ENCODE measurements at regions not wholly inside any gene's neighbourhood (a gene's known extent, or its start where the extent isn't known, plus 50 kb on each side); places are given as distances from the start of the nearest gene placed in this dataset.

GRCh38 chr21:28144653-28145052, 848.0 kb downstream of the LTN1 start:
- no peak for DNase-seq (ENCODE audit: extremely low spot score)
- CTCF ChIA-PET = no interaction called here
- POLR2A ChIA-PET = no interaction called here
- no peak for TF ChIP-seq CTCF (IDR thresholded peaks at IDR 0.05; ENCODE audit: control extremely low read depth, extremely low read depth, low read depth, missing control alignments)

GRCh38 chr21:28144089-28144488, 848.6 kb downstream of the LTN1 start:
- POLR2A ChIA-PET = no interaction called here
- TF ChIP-seq CTCF (IDR thresholded peaks at IDR 0.05; ENCODE audit: control extremely low read depth, extremely low read depth, low read depth, missing control alignments) = no peak
- DNase-seq (ENCODE audit: extremely low spot score) = no peak
- CTCF ChIA-PET = no interaction called here

GRCh38 chr21:28142697-28143096, 850.0 kb downstream of the LTN1 start:
- no peak for DNase-seq (ENCODE audit: extremely low spot score)
- ChIA-PET POLR2A (no interaction called here), CTCF (no interaction called here)
- no peak for TF ChIP-seq CTCF (IDR thresholded peaks at IDR 0.05; ENCODE audit: control extremely low read depth, extremely low read depth, low read depth, missing control alignments)

- POLR2A ChIA-PET = no interaction called here
- CTCF ChIA-PET = no interaction called here
Measured at GRCh38 chr21:28138272-28138671, 854.4 kb downstream of the LTN1 start.

GRCh38 chr21:28136656-28137255, 855.9 kb downstream of the LTN1 start:
- no peak for DNase-seq (ENCODE audit: extremely low spot score)
- no peak for TF ChIP-seq CTCF (IDR thresholded peaks at IDR 0.05; ENCODE audit: control extremely low read depth, extremely low read depth, low read depth, missing control alignments)
- POLR2A ChIA-PET = no interaction called here

More at GRCh38 chr21:28138272-28138671, 854.4 kb downstream of the LTN1 start:
- no peak for TF ChIP-seq CTCF (IDR thresholded peaks at IDR 0.05; ENCODE audit: control extremely low read depth, extremely low read depth, low read depth, missing control alignments)
- DNase-seq (ENCODE audit: extremely low spot score) = no peak

GRCh38 chr21:28135646-28136045, 857.0 kb downstream of the LTN1 start:
- ChIA-PET POLR2A (no interaction called here), CTCF (no interaction called here)
- no peak for DNase-seq (ENCODE audit: extremely low spot score)
- TF ChIP-seq CTCF (IDR thresholded peaks at IDR 0.05; ENCODE audit: control extremely low read depth, extremely low read depth, low read depth, missing control alignments) = no peak

More at GRCh38 chr21:28136656-28137255, 855.9 kb downstream of the LTN1 start:
- CTCF ChIA-PET = no interaction called here

- no peak for TF ChIP-seq CTCF (IDR thresholded peaks at IDR 0.05; ENCODE audit: control extremely low read depth, extremely low read depth, low read depth, missing control alignments)
- POLR2A ChIA-PET = no interaction called here
- CTCF ChIA-PET = no interaction called here
- no peak for DNase-seq (ENCODE audit: extremely low spot score)
Measured at GRCh38 chr21:28133116-28133515, 859.6 kb downstream of the LTN1 start.
